ENCODE measurements at regions not wholly inside any gene's neighbourhood (a gene's known extent, or its start where the extent isn't known, plus 50 kb on each side); places are given as distances from the start of the nearest gene placed in this dataset.

GRCh38 chr4:133058701-133059100, 90.4 kb upstream of the PCDH10 start:
- H4K20me1 ChIP-seq (ENCODE audit: control insufficient read depth, extremely low read depth, insufficient read depth, low read length) = no peaks in the 10 kb centered on the region
- no peaks in the 10 kb centered on the region for H3K9me1 ChIP-seq (ENCODE audit: control insufficient read depth, extremely low read depth, insufficient read depth, low read length)
- H3K36me3 ChIP-seq (ENCODE audit: control insufficient read depth in 2 of 2, extremely low read depth in 1 of 2, insufficient read depth in 2 of 2, low read length in 2 of 2) = no peaks in the 10 kb centered on the region
- dilution Hi-C loops (cut with MboI; ENCODE audit: extremely low pct_ligation_motif_present, low sequenced_read_pairs) = no loop called here
- no peak overlapping the region for H3K4me2 ChIP-seq (ENCODE audit: control insufficient read depth, extremely low read depth, insufficient read depth, low read depth, low read length)
- H3K27me3 ChIP-seq (ENCODE audit: control insufficient read depth, extremely low read depth, insufficient read depth, low read length) = no peaks in the 10 kb centered on the region
- H3K9me3 ChIP-seq (ENCODE audit: control insufficient read depth, low read depth, low read length) = no peaks in the 10 kb centered on the region
- H3K9ac ChIP-seq (ENCODE audit: control insufficient read depth, extremely low read depth, insufficient read depth, low read length) = no peak overlapping the region
- no peak for FAIRE-seq
- TF ChIP-seq, protein P1, sequence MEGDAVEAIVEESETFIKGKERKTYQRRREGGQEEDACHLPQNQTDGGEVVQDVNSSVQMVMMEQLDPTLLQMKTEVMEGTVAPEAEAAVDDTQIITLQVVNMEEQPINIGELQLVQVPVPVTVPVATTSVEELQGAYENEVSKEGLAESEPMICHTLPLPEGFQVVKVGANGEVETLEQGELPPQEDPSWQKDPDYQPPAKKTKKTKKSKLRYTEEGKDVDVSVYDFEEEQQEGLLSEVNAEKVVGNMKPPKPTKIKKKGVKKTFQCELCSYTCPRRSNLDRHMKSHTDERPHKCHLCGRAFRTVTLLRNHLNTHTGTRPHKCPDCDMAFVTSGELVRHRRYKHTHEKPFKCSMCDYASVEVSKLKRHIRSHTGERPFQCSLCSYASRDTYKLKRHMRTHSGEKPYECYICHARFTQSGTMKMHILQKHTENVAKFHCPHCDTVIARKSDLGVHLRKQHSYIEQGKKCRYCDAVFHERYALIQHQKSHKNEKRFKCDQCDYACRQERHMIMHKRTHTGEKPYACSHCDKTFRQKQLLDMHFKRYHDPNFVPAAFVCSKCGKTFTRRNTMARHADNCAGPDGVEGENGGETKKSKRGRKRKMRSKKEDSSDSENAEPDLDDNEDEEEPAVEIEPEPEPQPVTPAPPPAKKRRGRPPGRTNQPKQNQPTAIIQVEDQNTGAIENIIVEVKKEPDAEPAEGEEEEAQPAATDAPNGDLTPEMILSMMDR (optimal IDR thresholded peaks at IDR 0.05 in 1 of 3, IDR thresholded peaks at IDR 0.05 in 1 of 3, conservative IDR thresholded peaks at IDR 0.05 in 1 of 3; ENCODE audit: extremely low read depth in 1 of 3, insufficient read depth in 2 of 3, low read length in 3 of 3) = no peak
- no peak for TF ChIP-seq EZH2 (IDR thresholded peaks at IDR 0.05; ENCODE audit: low read length)
- no peak overlapping the region for H2AFZ ChIP-seq (ENCODE audit: control insufficient read depth, low read length)
- no peak overlapping the region for H3K4me3 ChIP-seq (ENCODE audit: control insufficient read depth in 2 of 3, extremely low read depth in 1 of 3, insufficient read depth in 2 of 3, low read depth in 1 of 3, low read length in 3 of 3)
- no peak overlapping the region for H3K27ac ChIP-seq (ENCODE audit: control insufficient read depth, insufficient read depth, low read length)
- no peaks in the 10 kb centered on the region for H3K79me2 ChIP-seq (ENCODE audit: control insufficient read depth, insufficient read depth, low read length)
- H3K4me1 ChIP-seq (ENCODE audit: control insufficient read depth, extremely low read depth, insufficient read depth, low read length) = no peaks in the 10 kb centered on the region
- DNase-seq (ENCODE audit: low read depth, low spot score) = no peak

GRCh38 chr4:133059117-133059516, 90.0 kb upstream of the PCDH10 start:
- no peak overlapping the region for H3K4me3 ChIP-seq (ENCODE audit: control insufficient read depth in 2 of 3, extremely low read depth in 1 of 3, insufficient read depth in 2 of 3, low read depth in 1 of 3, low read length in 3 of 3)
- H3K36me3 ChIP-seq (ENCODE audit: control insufficient read depth in 2 of 2, extremely low read depth in 1 of 2, insufficient read depth in 2 of 2, low read length in 2 of 2) = no peaks in the 10 kb centered on the region
- H3K27ac ChIP-seq (ENCODE audit: control insufficient read depth, insufficient read depth, low read length) = no peak overlapping the region
- H4K20me1 ChIP-seq (ENCODE audit: control insufficient read depth, extremely low read depth, insufficient read depth, low read length) = no peaks in the 10 kb centered on the region
- H3K9me3 ChIP-seq (ENCODE audit: control insufficient read depth, low read depth, low read length) = no peaks in the 10 kb centered on the region
- no peaks in the 10 kb centered on the region for H3K9me1 ChIP-seq (ENCODE audit: control insufficient read depth, extremely low read depth, insufficient read depth, low read length)
- H3K4me1 ChIP-seq (ENCODE audit: control insufficient read depth, extremely low read depth, insufficient read depth, low read length) = no peaks in the 10 kb centered on the region
- no peaks in the 10 kb centered on the region for H3K79me2 ChIP-seq (ENCODE audit: control insufficient read depth, insufficient read depth, low read length)
- FAIRE-seq (no peak), DNase-seq (ENCODE audit: low read depth, low spot score) (no peak)
- no peaks in the 10 kb centered on the region for H3K27me3 ChIP-seq (ENCODE audit: control insufficient read depth, extremely low read depth, insufficient read depth, low read length)
- no peak overlapping the region for H2AFZ ChIP-seq (ENCODE audit: control insufficient read depth, low read length)
- TF ChIP-seq, protein P1 (optimal IDR thresholded peaks at IDR 0.05 in 1 of 3, IDR thresholded peaks at IDR 0.05 in 1 of 3, conservative IDR thresholded peaks at IDR 0.05 in 1 of 3; ENCODE audit: extremely low read depth in 1 of 3, insufficient read depth in 2 of 3, low read length in 3 of 3) = no peak
- TF ChIP-seq EZH2 (IDR thresholded peaks at IDR 0.05; ENCODE audit: low read length) = no peak
- H3K9ac ChIP-seq (ENCODE audit: control insufficient read depth, extremely low read depth, insufficient read depth, low read length) = no peak overlapping the region
- H3K4me2 ChIP-seq (ENCODE audit: control insufficient read depth, extremely low read depth, insufficient read depth, low read depth, low read length) = no peak overlapping the region
- dilution Hi-C loops (cut with MboI; ENCODE audit: extremely low pct_ligation_motif_present, low sequenced_read_pairs) = no loop called here
